H4 (cell line): ENCODE measurements at regions not wholly inside any gene's neighbourhood (a gene's known extent, or its start where the extent isn't known, plus 50 kb on each side); places are given as distances from the start of the nearest gene placed in this dataset.

Experiments
- DNase-seq: peaks from one replicate; pipeline ENCODE4 v3.0.0-alpha.2; 2015; ENCODE audit warnings: low spot score

- DNase-seq, result no peak
Observed at GRCh38 chr2:2696733-2697455, 365.8 kb upstream of the MYT1L start.

GRCh38 chr2:2696325-2696724 is 365.2 kb upstream of the MYT1L start:
- no peak for DNase-seq

GRCh38 chr2:2694746-2695145 is 363.7 kb upstream of the MYT1L start:
- DNase-seq, result no peak

GRCh38 chr2:2692599-2693389 is 361.7 kb upstream of the MYT1L start:
- DNase-seq, result no peak

GRCh38 chr2:2691419-2691818 is 360.3 kb upstream of the MYT1L start:
- DNase-seq, result no peak

DNA sequence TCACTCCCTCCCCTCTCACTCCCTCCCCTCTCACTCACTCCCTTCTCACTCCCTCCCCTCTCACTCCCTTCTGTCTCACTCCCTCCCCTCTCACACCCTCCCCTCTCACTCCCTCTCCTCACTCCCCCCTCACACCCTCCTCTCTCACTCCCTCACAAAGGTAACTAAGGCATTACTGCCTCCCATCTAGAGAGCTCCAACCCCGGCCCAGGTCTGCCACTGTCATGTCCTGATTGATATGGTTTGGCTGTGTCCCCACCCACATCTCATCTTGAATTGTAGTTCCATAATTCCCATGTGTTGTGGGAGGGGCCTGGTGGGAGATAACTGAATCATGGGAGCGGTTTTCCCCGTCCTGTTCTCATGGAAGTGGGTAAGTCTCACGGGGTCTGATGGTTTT is 359.9 kb upstream of the MYT1L start:
- DNase-seq, result no peak

DNA sequence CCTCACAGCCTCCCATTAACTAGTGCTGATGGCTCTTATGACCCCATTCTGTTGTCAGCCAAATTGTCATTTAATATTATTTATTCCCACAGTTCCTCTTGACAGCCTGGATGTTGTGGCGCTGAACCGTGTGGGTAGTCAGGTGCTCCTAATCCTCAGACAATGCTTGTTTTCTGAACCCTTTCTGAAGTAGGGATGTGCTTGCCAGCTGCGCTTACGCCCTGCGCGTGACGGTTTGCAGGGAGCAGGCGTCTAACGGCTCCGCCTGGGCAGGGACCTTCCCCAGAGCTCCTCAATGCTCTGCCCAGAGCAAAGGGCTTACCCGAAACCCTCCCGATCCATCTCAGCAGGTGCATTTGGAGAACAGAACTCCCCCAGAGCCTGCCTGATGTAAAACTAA is 358.2 kb upstream of the MYT1L start:
- DNase-seq, result no peak

DNA sequence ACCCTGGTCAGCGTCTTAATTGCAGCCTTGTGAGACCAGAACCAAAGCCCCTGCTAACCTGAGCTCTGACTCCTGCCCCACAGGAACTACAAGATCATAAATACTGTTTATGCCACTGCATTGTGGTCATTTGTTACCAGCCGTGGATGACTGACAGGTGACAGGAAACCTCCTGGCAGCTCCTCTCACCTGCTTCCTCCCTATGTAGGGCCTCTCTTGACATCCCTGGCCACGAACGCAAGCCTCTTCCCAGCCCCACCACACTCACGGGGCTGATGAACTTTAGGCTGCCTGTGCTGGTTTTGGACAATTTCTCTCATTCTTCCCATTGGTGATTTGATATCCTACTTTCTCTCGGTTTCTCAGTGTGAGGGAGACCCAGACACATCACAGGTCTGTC is 357.2 kb upstream of the MYT1L start:
- no peak for DNase-seq

DNA sequence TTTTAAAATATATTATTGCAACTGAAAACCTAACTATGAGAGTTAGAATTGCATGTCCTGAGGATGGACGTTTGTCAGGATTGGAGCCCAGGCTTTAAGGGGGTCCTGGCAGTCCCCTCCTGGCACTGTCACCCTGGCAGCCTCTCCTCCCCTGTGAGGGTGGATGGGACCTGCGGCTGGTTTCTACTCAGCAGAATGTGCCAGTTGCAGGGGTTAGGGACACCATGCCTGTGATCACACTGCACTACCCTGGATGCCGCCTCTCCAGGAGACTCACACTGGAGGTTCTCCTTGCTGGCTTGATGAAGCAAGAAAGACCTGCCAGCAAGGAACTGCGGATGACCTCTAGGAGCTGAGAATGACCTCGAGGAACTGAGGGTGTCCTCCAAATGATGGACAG is 356.7 kb upstream of the MYT1L start:
- no peak for DNase-seq

DNA sequence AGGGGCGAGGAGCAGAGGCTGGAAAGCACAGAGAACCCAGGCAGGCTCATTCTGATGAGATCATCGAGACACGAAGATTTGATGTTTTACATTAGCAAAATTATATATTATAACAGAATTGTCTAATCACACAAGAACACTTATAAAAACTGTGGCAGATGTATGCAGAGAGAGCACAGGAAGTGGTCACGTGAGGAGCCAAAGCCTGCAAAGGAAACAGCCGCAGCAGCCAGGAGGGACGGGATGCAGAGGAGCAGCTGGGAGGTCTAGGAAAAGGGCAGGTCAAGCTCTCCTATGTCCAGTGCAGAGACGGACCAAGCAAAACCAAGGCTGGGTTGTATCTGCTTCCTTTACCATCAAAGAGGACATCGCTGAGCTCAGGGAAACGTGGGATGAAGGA is 355.1 kb upstream of the MYT1L start:
- no peak for DNase-seq

DNA sequence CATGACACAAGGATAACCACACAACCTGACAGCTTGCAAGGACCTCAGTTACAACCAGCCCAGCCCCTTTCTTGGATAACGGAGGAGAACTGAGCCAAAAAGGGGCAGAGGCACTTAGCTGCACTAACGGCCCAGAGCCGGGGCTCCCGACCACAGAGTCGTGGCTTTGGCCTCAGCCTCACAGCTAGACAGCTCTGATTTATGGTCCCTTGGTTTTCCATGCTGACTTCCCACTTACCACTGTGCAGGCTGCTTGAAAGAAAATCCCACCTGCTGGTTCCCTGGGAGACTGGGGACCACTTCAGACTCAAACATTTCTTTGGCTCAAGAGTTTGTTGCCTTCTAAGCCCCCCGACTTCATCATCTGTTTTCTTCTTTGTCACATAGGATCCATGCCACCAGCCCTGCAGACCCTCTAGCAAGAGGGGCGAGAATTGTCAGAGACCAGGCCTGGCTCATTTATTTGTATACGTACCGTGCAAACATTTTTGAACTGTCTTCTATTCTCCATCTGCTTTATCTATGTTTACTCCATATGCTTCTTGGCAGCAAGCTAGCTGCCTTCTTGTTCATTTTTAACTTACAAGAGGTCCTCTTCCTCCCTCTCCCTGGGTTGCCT is 352.6 kb upstream of the MYT1L start:
- DNase-seq, result no peak

DNA sequence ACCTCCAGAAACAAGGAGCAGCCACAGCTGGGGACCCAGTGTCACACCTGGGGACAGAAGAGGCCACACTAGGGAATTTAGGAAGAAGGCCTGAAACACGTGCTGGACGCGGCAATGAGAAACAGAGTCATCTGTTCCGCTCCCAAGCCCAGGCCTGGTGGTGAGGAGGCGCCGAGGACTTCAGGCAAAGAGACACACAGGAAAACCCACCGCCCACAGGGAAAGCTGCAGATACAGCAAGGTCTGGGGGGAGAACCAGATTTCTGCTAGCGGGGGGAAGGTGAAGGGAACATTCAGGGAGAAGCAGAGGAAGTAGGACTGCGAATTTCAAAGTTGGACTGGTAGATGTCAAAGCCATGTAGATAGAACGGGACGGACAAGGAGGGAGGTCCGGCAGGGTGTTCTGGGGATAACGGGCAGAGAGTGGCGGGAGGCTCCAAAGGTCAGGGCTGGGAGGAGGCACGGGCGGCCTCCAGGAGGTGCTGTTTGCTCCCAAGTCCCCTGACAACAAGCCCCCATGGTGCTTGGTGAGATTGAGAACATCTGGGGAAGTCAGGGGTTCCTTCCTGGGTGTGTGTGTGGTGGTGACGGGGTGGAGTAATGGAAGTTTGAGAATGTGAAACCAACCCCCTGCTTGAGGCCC is 351.7 kb upstream of the MYT1L start:
- no peak for DNase-seq

DNA sequence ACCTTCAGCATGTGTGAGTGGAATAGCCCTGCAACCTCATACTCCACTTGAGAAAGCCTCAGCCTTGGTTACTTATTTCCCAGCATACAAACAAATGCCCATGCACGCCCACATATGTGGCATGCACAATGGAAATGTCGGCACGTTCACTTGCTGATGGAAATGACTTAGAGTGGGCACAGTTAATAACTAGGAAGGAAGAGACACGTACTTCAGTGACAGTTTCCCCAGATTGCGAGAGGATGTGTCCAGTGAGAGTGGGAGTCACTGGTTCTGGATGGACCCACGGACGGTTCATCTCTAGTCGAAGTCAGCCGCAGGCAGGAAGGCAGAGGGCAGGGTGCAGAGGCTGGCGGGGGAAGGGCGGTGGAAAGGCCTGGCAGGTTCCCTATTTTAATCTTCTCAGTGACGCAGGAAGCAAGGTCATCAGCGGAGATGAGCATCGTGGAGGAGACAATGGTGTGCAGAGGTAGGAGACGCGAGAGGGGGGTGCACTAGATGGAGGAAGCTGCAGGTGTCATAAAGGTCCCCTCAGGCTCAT is 350.7 kb upstream of the MYT1L start:
- no peak for DNase-seq

DNA sequence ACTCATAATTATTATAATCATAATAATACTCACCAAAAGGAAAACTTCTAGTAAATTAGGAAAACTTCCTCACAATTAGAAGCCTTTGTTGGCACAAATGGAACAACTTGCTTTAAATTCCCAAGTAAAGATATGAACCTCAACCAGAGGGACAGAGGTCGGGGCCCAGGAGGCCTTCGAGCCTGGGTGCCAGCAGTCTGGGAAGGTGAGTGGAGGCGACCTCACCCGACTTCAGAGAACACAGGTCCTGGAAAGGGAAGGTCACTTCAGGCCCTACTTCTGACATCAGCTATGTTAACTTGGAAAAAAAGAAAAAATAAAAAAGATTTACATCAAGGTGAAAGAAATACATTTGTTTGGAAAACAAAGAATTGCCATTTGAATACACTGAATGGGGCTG is 350.0 kb upstream of the MYT1L start:
- DNase-seq, result no peak

- DNase-seq, result no peak
Observed at GRCh38 chr2:2674831-2675230, 343.8 kb upstream of the MYT1L start.

- no peak for DNase-seq
Observed at GRCh38 chr2:2673406-2673805, 342.3 kb upstream of the MYT1L start.

DNA sequence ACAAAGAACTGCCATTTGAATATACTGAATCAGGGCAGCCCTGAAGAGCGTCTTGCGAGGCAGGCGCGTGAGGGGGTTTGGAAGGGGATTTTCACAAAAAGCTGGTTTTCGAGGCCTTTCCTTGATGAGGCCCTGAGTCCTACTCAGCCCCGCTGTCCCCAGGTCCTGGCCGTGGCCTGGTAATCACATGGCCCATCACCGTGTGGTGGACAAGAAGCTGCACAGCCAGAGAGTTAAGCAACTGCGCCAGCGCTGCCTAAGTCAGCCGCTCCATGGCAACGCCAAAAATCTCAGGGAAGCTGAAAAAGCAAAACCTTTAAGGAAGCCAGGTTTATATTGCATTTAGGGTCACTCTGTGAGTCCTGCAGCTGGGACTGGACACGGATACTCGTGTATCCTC is 341.2 kb upstream of the MYT1L start:
- no peak for DNase-seq

DNA sequence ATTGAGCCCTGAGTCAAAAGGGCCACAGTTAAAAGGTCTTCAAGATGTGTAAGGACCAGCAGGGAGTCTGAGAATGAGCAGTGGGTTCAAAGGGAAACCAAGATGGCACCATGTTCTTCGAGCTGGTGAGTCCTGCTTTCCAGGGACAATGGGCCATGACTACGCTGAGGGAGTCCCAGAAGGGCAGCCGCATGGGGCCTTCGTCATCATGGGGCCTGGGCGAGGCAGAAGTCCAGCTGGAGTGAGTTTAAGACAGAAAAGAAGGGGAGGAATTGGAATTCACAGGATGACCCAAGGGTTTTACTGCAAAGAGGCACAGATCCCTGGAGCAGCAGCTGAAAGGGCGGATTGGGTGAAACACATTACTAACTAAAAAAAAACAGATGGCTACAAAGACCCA is 340.8 kb upstream of the MYT1L start:
- DNase-seq, result no peak

GRCh38 chr2:2669316-2669715 is 338.2 kb upstream of the MYT1L start:
- no peak for DNase-seq

DNA sequence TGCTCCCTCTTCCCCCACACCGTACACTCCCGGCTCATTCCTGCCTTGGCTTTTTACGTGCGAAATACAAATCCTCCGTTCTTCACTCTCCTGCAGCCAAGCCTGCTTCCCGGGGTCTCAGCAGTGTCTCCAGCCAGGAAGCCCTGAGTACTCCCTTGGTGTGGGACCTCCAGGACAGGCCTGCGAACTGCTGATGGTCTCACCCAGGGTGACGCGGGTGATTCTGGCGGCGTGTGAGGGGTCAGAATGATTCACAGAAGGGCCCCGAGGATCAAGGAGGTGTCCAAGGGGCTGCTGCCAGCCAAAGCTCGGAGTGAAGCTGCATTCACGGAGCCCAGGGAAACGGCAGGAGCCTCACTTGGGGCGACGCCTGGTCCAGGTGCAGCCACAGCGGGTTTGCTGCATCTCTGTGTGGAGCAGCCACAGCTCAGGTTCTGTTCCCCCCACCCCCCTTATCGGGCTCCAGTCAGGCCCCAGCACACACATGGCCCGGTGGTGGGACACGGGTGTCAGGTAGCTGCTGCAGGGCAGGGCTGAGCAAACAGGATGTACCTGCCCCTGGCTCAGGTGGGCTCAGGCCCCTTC is 337.7 kb upstream of the MYT1L start:
- no peak for DNase-seq

- DNase-seq, result no peak
Observed at GRCh38 chr2:2667690-2668089, 336.6 kb upstream of the MYT1L start.

DNA sequence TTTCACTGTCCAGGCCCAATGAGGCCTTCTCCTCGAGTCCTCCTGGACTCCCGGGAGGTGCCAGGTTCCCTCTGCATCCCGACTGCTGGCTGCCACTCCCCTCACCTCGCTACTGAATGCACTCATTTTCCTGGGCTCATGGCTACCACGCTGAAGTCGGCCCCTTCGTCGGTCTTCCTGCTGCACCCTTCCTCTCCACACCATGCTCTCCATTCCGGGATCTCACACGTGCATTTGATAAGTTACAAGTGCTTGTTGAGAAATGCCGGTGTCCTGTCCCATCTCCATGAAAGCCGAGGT is 334.7 kb upstream of the MYT1L start:
- DNase-seq, result no peak
